T follicular helper cell (primary cell): ENCODE measurements at regions not wholly inside any gene's neighbourhood (a gene's known extent, or its start where the extent isn't known, plus 50 kb on each side); places are given as distances from the start of the nearest gene placed in this dataset.
"Not testable (repeated sequence)": the region's sequence is repeated elsewhere in the genome, so short reads cannot be mapped to it uniquely, and the experiment has no call there.

ENCODE experiments used
- DNase-seq: peaks from one replicate; pipeline ENCODE4 v3.0.0-alpha.2; 2020; ENCODE audit warnings: low read depth

DNA sequence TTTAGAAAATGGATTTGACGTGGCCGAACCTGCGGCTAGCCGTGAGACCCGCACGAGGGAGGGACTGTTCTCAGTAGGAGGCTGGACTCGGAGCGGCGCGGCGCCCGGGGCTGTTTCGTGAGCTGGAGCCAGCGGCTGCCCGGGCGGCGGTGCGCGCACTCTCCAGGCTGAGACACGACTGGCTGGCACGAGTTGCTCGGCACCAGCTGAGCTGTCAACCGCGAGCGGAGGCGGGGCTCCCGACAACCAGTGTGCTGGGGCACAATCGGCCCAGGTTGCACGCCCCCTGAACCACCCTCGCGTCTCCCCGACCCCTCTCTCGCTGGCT lies 58.5 kb upstream of the NBPF26 start:
- DNase-seq: not testable (repeated sequence)

DNA sequence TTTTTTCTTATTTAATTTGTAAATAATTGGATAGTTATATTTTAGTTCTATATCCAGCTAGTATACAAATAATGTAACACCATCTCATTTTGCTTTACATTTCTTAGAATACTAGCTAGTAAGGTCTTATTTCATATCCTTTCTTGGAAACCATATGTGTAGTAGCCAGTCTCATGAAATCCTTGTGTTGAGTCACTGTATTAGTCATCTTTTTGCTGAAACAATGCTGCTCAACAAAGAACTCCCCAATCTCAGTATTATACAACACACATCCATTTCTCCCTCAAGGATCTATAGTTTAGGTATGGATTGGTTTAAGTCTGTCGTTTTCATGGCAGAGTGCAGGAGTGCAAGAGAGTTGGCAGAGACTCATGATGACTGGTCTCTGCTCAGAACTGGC lies 55.6 kb upstream of the NBPF26 start:
- DNase-seq: not testable (repeated sequence)
